ENCODE measurements at regions not wholly inside any gene's neighbourhood (a gene's known extent, or its start where the extent isn't known, plus 50 kb on each side); places are given as distances from the start of the nearest gene placed in this dataset.
A peak's percentile ranks its signal among the peaks of the same experiment; 100 is the strongest.

- Histone ChIP-seq H3K9me3 (no peaks in the 10 kb centered on the region), H3K36me3 (no peaks in the 10 kb centered on the region), H3K27ac (peak overlapping the region in 3 of 4 donors; percentile 1 to 23 (median 13)), H3K27me3 (no peaks in the 10 kb centered on the region), H3K4me1 (peaks cover 0 to 14% (median 14%) of the 10 kb centered on the region in 3 donors), H3K4me3 (no peak overlapping the region)
- no peak for TF ChIP-seq CTCF (IDR thresholded peaks at IDR 0.05)
- intact Hi-C loops (cut with DNase I), result no loop called here
- DNase-seq, result no peak
- 87 to 89% methylated on average over 9 of the region's 9 CpGs for WGBS, 2 donors
- ATAC-seq, result no peak
- no peak for FAIRE-seq
These were observed 69.9 kb downstream of the ARHGEF18 start for GRCh38 chr19:7418596-7418995.

- no peak for ATAC-seq
These were observed 69.7 kb downstream of the PEX11G start for GRCh38 chr19:7419153-7419552.

GRCh38 chr19:7419777-7420439, 68.9 kb downstream of the PEX11G start:
- WGBS, 2 donors, result 89 to 93% methylated on average over 9 to 10 of the region's 10 CpGs
- Histone ChIP-seq H3K9me3 (no peaks in the 10 kb centered on the region), H3K4me3 (no peak overlapping the region), H3K36me3 (no peaks in the 10 kb centered on the region), H3K4me1 (peaks cover 0 to 18% (median 17%) of the 10 kb centered on the region in 3 donors), H3K27me3 (no peaks in the 10 kb centered on the region), H3K27ac (no peak overlapping the region)
- no peak for ATAC-seq
- intact Hi-C loops (cut with DNase I), result no loop called here
- DNase-seq, result no peak
- no peak for TF ChIP-seq CTCF (IDR thresholded peaks at IDR 0.05)
- FAIRE-seq, result no peak

More at GRCh38 chr19:7419153-7419552, 69.7 kb downstream of the PEX11G start:
- 89 to 93% methylated on average over 12 of the region's 12 CpGs for WGBS, 2 donors
- DNase-seq (no peak), FAIRE-seq (no peak)
- Histone ChIP-seq H3K4me1 (peaks cover 0 to 14% (median 14%) of the 10 kb centered on the region in 3 donors), H3K4me3 (no peak overlapping the region), H3K27ac (no peak overlapping the region), H3K36me3 (no peaks in the 10 kb centered on the region), H3K27me3 (no peaks in the 10 kb centered on the region), H3K9me3 (no peaks in the 10 kb centered on the region)
- TF ChIP-seq CTCF (IDR thresholded peaks at IDR 0.05), result no peak
- intact Hi-C loops (cut with DNase I), result no loop called here

- intact Hi-C loops (cut with DNase I), result no loop called here
- peaks cover 8 to 14% (median 13%) of the 10 kb centered on the region in 3 donors for H3K4me1 ChIP-seq
- H3K4me3 ChIP-seq, result no peak overlapping the region
- no peak for FAIRE-seq
- TF ChIP-seq CTCF (IDR thresholded peaks at IDR 0.05), result no peak
- DNase-seq, result no peak
- WGBS, 2 donors, result 87 to 88% methylated on average over 17 of the region's 17 CpGs
- H3K27ac ChIP-seq, result no peak overlapping the region
- H3K36me3 ChIP-seq, result no peaks in the 10 kb centered on the region
- ATAC-seq, result no peak
- no peaks in the 10 kb centered on the region for H3K27me3 ChIP-seq
- no peaks in the 10 kb centered on the region for H3K9me3 ChIP-seq
These were observed 66.7 kb downstream of the PEX11G start for GRCh38 chr19:7421941-7422744.
